BE2C (cell line): ENCODE measurements at regions not wholly inside any gene's neighbourhood (a gene's known extent, or its start where the extent isn't known, plus 50 kb on each side); places are given as distances from the start of the nearest gene placed in this dataset.

ENCODE experiments used
- DNase-seq: peaks from one replicate; pipeline ENCODE4 v3.0.0-alpha.2; 2020
- H3K27me3 ChIP-seq: fragments of 250-450 bp; sonication (Bioruptor Pico); 2 replicates; pipeline ENCODE4 v1.5.1; 2020; ENCODE audit warnings: mild to moderate bottlenecking
- H3K36me3 ChIP-seq: fragments of 250-450 bp; sonication (Bioruptor Pico); 2 replicates; pipeline ENCODE4 v1.5.1; 2020; ENCODE audit warnings: mild to moderate bottlenecking
- H3K4me1 ChIP-seq: fragments of 250-450 bp; sonication (Bioruptor Pico); 2 replicates; pipeline ENCODE4 v1.5.1; 2020
- H3K4me3 ChIP-seq: 2 replicates; pipeline ENCODE4 v1.5.1; 2011; ENCODE audit warnings: low read depth, low read length
- H3K9me3 ChIP-seq: fragments of 250-450 bp; sonication (Bioruptor Pico); 2 replicates; pipeline ENCODE4 v1.5.1; 2020
- TF ChIP-seq, protein P1 (sequence below): IDR thresholded peaks from 2 replicates; pipeline ENCODE4 v1.5.1; 2012; ENCODE audit warnings: mild to moderate bottlenecking, low read depth, low read length

DNA sequence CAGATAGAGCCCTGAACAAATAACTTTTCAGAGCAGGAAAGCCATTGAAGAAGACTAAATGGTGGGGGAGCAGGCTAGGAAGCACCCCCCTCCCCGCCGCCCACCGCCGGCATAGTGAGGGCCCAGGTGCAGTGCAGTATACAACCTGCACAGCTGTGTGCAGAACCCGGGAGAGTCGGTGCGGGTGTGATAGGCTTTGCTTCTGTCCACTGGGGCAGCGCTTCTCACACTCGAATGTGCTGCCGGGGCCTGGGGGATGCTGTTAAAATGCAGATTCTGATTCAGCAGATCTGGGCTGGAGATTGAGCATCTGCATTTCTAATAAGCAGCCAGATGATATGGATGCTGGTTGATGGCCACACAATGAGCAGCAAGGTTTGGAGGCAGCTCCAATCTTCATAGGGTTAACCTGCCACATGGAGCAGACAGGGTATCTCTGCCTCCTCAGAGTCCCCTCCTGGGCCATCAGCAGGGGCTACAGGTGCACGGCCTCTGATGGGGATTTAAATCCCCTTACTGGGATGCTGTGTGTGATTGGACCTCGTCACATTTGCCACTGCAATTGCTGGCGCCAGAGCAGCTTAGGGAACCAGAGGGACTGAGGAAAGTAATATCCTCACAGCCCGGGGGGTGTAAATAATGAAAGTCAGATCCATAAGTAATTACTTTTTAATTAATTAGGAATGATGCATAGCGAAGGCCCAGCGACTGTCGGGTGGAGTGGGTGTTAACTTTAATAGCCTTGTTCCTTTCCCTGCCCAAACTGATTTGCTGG is 172.0 kb upstream of the RPL38 start:
- Histone ChIP-seq H3K4me1 (no peaks in the 10 kb centered on the region), H3K9me3 (no peaks in the 10 kb centered on the region), H3K4me3 (no peak overlapping the region), H3K36me3 (no peaks in the 10 kb centered on the region), H3K27me3 (no peaks in the 10 kb centered on the region)
- DNase-seq = no peak
- TF ChIP-seq, protein P1, sequence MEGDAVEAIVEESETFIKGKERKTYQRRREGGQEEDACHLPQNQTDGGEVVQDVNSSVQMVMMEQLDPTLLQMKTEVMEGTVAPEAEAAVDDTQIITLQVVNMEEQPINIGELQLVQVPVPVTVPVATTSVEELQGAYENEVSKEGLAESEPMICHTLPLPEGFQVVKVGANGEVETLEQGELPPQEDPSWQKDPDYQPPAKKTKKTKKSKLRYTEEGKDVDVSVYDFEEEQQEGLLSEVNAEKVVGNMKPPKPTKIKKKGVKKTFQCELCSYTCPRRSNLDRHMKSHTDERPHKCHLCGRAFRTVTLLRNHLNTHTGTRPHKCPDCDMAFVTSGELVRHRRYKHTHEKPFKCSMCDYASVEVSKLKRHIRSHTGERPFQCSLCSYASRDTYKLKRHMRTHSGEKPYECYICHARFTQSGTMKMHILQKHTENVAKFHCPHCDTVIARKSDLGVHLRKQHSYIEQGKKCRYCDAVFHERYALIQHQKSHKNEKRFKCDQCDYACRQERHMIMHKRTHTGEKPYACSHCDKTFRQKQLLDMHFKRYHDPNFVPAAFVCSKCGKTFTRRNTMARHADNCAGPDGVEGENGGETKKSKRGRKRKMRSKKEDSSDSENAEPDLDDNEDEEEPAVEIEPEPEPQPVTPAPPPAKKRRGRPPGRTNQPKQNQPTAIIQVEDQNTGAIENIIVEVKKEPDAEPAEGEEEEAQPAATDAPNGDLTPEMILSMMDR = no peak

DNA sequence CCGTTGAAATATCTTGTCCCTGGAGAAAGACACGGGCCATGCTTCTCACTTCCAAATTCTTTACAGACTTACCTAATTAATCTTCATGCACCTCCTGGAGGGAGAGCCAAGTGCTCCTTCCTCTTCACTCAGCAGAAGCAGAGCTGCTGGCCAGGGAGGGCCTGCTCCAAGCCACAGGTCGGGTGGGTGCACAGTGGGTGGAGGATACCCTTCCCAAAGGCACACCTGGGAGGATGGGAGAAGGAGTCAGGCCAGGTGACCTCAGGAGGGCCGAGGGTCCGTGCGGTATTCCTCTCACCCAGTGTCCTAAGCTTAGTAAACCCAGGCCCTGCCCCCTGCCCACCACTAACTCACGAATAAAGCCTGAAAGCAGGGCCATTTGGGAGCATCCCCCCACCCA is 171.3 kb upstream of the RPL38 start:
- H3K27me3 ChIP-seq = no peaks in the 10 kb centered on the region
- no peaks in the 10 kb centered on the region for H3K9me3 ChIP-seq
- TF ChIP-seq, protein P1 = no peak

DNA sequence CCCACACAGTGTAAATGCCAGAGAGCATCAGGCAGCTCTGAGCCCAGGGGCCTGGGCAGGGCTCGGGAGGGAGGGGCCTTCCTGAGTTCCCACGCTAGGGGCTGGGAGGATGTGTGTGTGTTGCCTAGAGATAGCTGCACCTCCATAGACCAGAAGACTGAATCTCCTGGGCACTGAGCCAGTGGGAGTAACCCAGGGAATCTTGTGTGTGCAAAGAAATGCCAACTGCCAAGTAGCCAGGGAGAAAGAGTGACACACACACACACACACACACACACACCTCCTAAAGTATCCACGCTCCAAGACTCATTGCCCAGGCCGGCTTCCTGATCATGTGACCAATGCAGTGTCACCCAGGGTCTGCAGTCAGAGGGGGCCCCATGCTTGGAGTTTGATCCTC is 166.2 kb upstream of the RPL38 start:
- Histone ChIP-seq H3K4me1 (peaks cover 6% of the 10 kb centered on the region), H3K9me3 (no peaks in the 10 kb centered on the region), H3K4me3 (no peak overlapping the region), H3K27me3 (no peaks in the 10 kb centered on the region), H3K36me3 (no peaks in the 10 kb centered on the region)
- DNase-seq = peak; percentile 67
- TF ChIP-seq, protein P1 = no peak

More for the DNA sequence above, 171.3 kb upstream of the RPL38 start:
- DNase-seq = no peak
- H3K4me1 ChIP-seq = peaks cover 4% of the 10 kb centered on the region
- no peak overlapping the region for H3K4me3 ChIP-seq
- H3K36me3 ChIP-seq = no peaks in the 10 kb centered on the region

DNA sequence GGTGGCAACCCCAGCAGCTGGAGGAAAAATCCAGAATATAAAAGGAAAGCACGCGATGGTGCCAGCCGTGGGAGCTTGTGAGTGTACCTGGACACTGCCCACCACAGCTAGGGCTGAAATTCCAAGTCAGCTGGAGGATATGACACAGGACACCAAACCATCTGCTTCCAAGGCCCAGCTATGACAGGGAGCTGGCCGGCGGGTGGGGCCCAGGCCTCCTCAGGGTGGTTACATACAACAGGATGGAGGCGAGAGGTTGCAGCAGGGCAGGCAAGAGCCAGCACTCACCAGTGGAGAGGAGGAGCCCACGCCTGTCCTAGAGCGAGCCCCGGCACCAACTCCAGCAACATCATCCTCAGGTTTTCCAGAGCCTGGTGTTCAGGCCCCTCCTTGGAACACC is 163.2 kb upstream of the RPL38 start:
- TF ChIP-seq, protein P1 = no peak
- no peak overlapping the region for H3K4me3 ChIP-seq
- no peaks in the 10 kb centered on the region for H3K36me3 ChIP-seq
- peaks cover 6% of the 10 kb centered on the region for H3K4me1 ChIP-seq
- H3K9me3 ChIP-seq = no peaks in the 10 kb centered on the region
- no peaks in the 10 kb centered on the region for H3K27me3 ChIP-seq
- DNase-seq = no peak

DNA sequence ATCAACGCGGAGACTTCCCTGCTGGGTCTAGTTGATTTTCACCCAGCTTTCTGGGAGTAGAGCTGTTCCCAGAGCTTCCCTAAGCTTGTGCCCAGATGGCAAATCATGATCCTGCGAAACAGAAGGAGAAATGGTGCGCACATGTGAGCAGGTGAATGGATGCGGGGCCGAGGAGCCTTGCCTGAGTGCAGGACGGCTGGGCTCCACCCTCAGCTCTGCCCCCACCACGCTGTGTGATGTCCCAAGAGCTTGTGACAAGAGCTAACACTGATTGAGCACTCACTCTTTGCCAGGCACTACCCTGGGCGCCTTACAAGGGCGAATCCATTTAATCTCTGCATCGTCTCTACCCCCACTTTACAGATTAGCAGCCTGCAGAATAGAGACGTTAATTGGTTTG is 162.7 kb upstream of the RPL38 start:
- Histone ChIP-seq H3K4me1 (peaks cover 6% of the 10 kb centered on the region), H3K9me3 (no peaks in the 10 kb centered on the region), H3K27me3 (no peaks in the 10 kb centered on the region), H3K4me3 (no peak overlapping the region), H3K36me3 (no peaks in the 10 kb centered on the region)
- no peak for DNase-seq
- TF ChIP-seq, protein P1 = no peak

DNA sequence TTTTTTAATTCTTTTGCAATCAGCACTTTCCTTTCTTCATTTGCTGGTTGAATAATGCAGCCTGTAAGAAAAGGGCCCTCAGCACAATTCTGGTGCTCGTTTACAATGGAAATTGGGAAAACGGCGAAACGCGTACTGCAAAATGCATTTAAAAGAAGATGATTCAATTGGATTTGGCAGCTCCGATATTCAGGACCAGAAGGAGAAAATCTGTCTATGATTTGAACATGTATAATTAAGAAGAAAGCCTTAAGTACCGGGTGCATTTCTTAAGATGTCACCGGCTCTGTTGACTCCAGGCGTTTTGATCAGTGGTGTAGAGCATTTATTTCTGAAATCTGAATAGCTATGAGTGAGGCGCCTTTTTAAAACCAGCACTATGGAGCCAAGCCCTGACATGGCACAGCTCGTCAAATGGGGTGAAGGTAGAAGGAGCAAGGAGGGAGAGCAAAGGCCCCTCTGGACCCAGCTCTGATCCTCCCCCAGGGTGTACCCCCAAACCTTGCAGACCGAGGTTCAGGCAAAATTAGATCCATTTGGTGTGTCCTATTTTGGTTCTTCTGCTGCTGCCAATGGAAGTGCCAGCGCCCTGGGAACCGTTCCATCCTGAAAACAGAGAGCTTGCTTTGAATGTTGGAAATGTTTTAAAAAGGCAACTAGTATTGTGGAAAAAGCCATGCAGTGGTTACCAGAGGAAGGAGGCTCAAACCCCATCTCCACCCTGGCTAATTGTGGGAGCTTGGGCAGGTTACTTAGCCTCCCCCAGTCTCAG is 161.4 kb upstream of the RPL38 start:
- Histone ChIP-seq H3K36me3 (no peaks in the 10 kb centered on the region), H3K9me3 (no peaks in the 10 kb centered on the region), H3K4me1 (peaks cover 4% of the 10 kb centered on the region), H3K4me3 (no peak overlapping the region), H3K27me3 (no peaks in the 10 kb centered on the region)
- TF ChIP-seq, protein P1 = no peak
- no peak for DNase-seq
